HEK293 (cell line): ENCODE measurements at regions not wholly inside any gene's neighbourhood (a gene's known extent, or its start where the extent isn't known, plus 50 kb on each side); places are given as distances from the start of the nearest gene placed in this dataset.

Experiments used
- CTCF ChIA-PET: fragments of 350-600 bp; formaldehyde crosslinking; extraction: SDS; loops from one replicate; lab custom pipeline; 2021; ENCODE audit warnings: antibody characterized with exemption; lab: Yijun Ruan, JAX
- POLR2A ChIA-PET: fragments of 300-600 bp; formaldehyde crosslinking; extraction: SDS; loops from one replicate; lab custom pipeline; 2020; ENCODE audit warnings: antibody characterized with exemption, inconsistent platforms; lab: Yijun Ruan, JAX
- H3K27ac ChIP-seq: fragments of 200-500 bp; sonication (Bioruptor generic); 2 replicates; pipeline ENCODE4 v1.5.1; 2014; ENCODE audit warnings: low read depth, low read length, control low read depth, inconsistent platforms; ENCODE audit errors: extremely low read depth
- H3K36me3 ChIP-seq, 2 experiments: fragments of 200-500 bp in 1 of 2; sonication (Bioruptor generic) in 1 of 2; 1 replicate in 1 of 2; 2 replicates in 1 of 2; pipeline ENCODE4 v1.5.1; 2014 to 2017; ENCODE audit warnings: inconsistent platforms in 2 of 2, low read length in 2 of 2; ENCODE audit not compliant: control insufficient read depth in 2 of 2, insufficient read depth in 1 of 2
- H3K4me1 ChIP-seq: fragments of 200-500 bp; sonication (Bioruptor generic); 2 replicates; pipeline ENCODE4 v1.5.1; 2014; ENCODE audit warnings: mild to moderate bottlenecking, low read length, inconsistent platforms; ENCODE audit not compliant: control insufficient read depth, insufficient read depth
- H3K4me3 ChIP-seq: 2 replicates; pipeline ENCODE4 v1.5.1; 2011; ENCODE audit warnings: low read depth, mild to moderate bottlenecking, control low read depth, low read length, moderate library complexity
- H3K9me3 ChIP-seq: fragments of 200-500 bp; sonication (Bioruptor generic); 2 replicates; pipeline ENCODE4 v1.5.1; 2014; ENCODE audit warnings: low read depth, low read length, inconsistent platforms; ENCODE audit not compliant: control insufficient read depth, insufficient read depth
- GLIS2 ChIP-seq: fragments of 450-650 bp; formaldehyde crosslinking; IDR thresholded peaks from 2 replicates; pipeline ENCODE4 v1.5.1; 2016; ENCODE audit warnings: missing biosample characterization, missing genetic modification characterization
- HOXC10 ChIP-seq: sonication (generic); formaldehyde crosslinking; IDR thresholded peaks from 2 replicates; pipeline ENCODE4 v1.8.1; 2023; ENCODE audit warnings: mild to moderate bottlenecking, missing genetic modification reagents
- INSM2 ChIP-seq: fragments of 450-650 bp; formaldehyde crosslinking; IDR thresholded peaks from 2 replicates; pipeline ENCODE4 v1.5.1; 2016; ENCODE audit warnings: missing biosample characterization, missing genetic modification characterization
- KLF16 ChIP-seq: fragments of 450-650 bp; formaldehyde crosslinking; IDR thresholded peaks from 2 replicates; pipeline ENCODE4 v1.5.1; 2017; ENCODE audit warnings: missing biosample characterization, missing genetic modification characterization
- TSHZ1 ChIP-seq: fragments of 450-650 bp; formaldehyde crosslinking; IDR thresholded peaks from 2 replicates; pipeline ENCODE4 v1.5.1; 2016; ENCODE audit warnings: missing biosample characterization, missing genetic modification characterization, borderline replicate concordance
- ZBTB1 ChIP-seq: fragments of 450-650 bp; formaldehyde crosslinking; IDR thresholded peaks from 2 replicates; pipeline ENCODE4 v1.5.1; 2016; ENCODE audit warnings: missing biosample characterization, missing genetic modification characterization
- ZBTB21 ChIP-seq: fragments of 450-650 bp; formaldehyde crosslinking; IDR thresholded peaks from 2 replicates; pipeline ENCODE4 v1.5.1; 2017; ENCODE audit warnings: missing biosample characterization, missing genetic modification characterization
- ZEB2 ChIP-seq: fragments of 450-650 bp; formaldehyde crosslinking; IDR thresholded peaks from 2 replicates; pipeline ENCODE4 v1.5.1; 2016; ENCODE audit warnings: missing biosample characterization, missing genetic modification characterization
- ZFP69B ChIP-seq: fragments of 450-650 bp; formaldehyde crosslinking; IDR thresholded peaks from 2 replicates; pipeline ENCODE4 v1.5.1; 2016; ENCODE audit warnings: missing biosample characterization, missing genetic modification characterization
- ZNF112 ChIP-seq: fragments of 450-650 bp; formaldehyde crosslinking; IDR thresholded peaks from 2 replicates; pipeline ENCODE4 v1.5.0; 2017; ENCODE audit warnings: missing biosample characterization, missing genetic modification characterization
- ZNF132 ChIP-seq: fragments of 450-650 bp; formaldehyde crosslinking; IDR thresholded peaks from 2 replicates; pipeline ENCODE4 v1.5.1; 2017; ENCODE audit warnings: missing biosample characterization, missing genetic modification characterization, borderline replicate concordance
- ZNF140 ChIP-seq: fragments of 450-650 bp; formaldehyde crosslinking; IDR thresholded peaks from 2 replicates; pipeline ENCODE4 v1.5.1; 2016; ENCODE audit warnings: missing biosample characterization, missing genetic modification characterization
- ZNF202 ChIP-seq: fragments of 450-650 bp; formaldehyde crosslinking; IDR thresholded peaks from 2 replicates; pipeline ENCODE4 v1.5.1; 2016; ENCODE audit warnings: missing biosample characterization, missing genetic modification characterization, borderline replicate concordance
- ZNF214 ChIP-seq: fragments of 450-650 bp; formaldehyde crosslinking; IDR thresholded peaks from 2 replicates; pipeline ENCODE4 v1.5.1; 2017; ENCODE audit warnings: missing biosample characterization, mild to moderate bottlenecking, missing genetic modification characterization, borderline replicate concordance
- ZNF24 ChIP-seq: fragments of 450-650 bp; formaldehyde crosslinking; IDR thresholded peaks from 2 replicates; pipeline ENCODE4 v1.5.1; 2016; ENCODE audit warnings: missing biosample characterization, missing genetic modification characterization
- ZNF292 ChIP-seq: fragments of 450-650 bp; formaldehyde crosslinking; IDR thresholded peaks from 2 replicates; pipeline ENCODE4 v1.5.1; 2016; ENCODE audit warnings: low read depth, missing biosample characterization, missing genetic modification characterization, borderline replicate concordance
- ZNF341 ChIP-seq: fragments of 450-650 bp; formaldehyde crosslinking; IDR thresholded peaks from 2 replicates; pipeline ENCODE4; 2016; ENCODE audit warnings: low read depth, missing biosample characterization, missing genetic modification characterization
- ZNF354C ChIP-seq: fragments of 450-650 bp; formaldehyde crosslinking; IDR thresholded peaks from 2 replicates; pipeline ENCODE4 v1.5.1; 2016; ENCODE audit warnings: missing biosample characterization, missing genetic modification characterization, low read depth, borderline replicate concordance
- ZNF37A ChIP-seq: fragments of 450-650 bp; IDR thresholded peaks from 2 replicates; pipeline ENCODE4 v1.5.1; 2018; ENCODE audit warnings: missing biosample characterization, missing genetic modification characterization
- ZNF560 ChIP-seq: fragments of 450-650 bp; formaldehyde crosslinking; IDR thresholded peaks from 2 replicates; pipeline ENCODE4 v1.5.1; 2017; ENCODE audit warnings: missing biosample characterization, missing genetic modification characterization, borderline replicate concordance
- ZSCAN30 ChIP-seq: fragments of 450-650 bp; IDR thresholded peaks from 2 replicates; pipeline ENCODE4 v1.5.1; 2018; ENCODE audit warnings: missing biosample characterization, mild to moderate bottlenecking, missing genetic modification characterization, moderate library complexity
- TF ChIP-seq, protein P1 (sequence below): fragments of 450-650 bp; formaldehyde crosslinking; conservative IDR thresholded peaks from 2 replicates; pipeline ENCODE4 v1.5.1; 2016; ENCODE audit warnings: low read depth, missing biosample characterization, missing genetic modification characterization
- TF ChIP-seq, protein P2 (sequence below): fragments of 450-650 bp; formaldehyde crosslinking; IDR thresholded peaks from 2 replicates; pipeline ENCODE4 v1.5.0; 2017; ENCODE audit warnings: missing biosample characterization, missing genetic modification characterization, borderline replicate concordance

DNA sequence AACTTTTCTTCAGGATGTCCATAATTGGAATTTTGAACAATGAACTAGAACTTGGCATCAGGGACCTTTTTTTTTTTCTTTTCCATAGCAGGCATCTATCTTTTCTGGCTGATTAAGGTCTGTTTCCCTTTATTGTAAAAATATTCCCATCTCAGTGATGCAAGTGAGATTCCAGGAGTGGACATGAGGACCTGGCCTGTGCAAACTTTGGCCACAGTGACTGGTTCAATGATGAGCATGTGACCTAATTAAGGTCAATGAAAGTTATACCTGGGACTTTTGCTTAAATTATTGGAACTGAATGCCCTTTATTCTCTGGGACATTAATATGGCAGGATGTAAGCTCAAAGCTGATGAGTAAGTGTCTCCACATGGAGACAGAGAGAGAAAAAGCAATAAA lies 83.8 kb downstream of the DIO2 start:
- H3K9me3 ChIP-seq = no peaks in the 10 kb centered on the region
- TF ChIP-seq TSHZ1 (tag by site-specific recombination) = no peak
- no peak for TF ChIP-seq ZNF354C
- TF ChIP-seq HOXC10 (CRISPR knock-in tag) = no peak
- no peak for TF ChIP-seq ZBTB21 (tag by site-specific recombination)
- TF ChIP-seq, protein P1, sequence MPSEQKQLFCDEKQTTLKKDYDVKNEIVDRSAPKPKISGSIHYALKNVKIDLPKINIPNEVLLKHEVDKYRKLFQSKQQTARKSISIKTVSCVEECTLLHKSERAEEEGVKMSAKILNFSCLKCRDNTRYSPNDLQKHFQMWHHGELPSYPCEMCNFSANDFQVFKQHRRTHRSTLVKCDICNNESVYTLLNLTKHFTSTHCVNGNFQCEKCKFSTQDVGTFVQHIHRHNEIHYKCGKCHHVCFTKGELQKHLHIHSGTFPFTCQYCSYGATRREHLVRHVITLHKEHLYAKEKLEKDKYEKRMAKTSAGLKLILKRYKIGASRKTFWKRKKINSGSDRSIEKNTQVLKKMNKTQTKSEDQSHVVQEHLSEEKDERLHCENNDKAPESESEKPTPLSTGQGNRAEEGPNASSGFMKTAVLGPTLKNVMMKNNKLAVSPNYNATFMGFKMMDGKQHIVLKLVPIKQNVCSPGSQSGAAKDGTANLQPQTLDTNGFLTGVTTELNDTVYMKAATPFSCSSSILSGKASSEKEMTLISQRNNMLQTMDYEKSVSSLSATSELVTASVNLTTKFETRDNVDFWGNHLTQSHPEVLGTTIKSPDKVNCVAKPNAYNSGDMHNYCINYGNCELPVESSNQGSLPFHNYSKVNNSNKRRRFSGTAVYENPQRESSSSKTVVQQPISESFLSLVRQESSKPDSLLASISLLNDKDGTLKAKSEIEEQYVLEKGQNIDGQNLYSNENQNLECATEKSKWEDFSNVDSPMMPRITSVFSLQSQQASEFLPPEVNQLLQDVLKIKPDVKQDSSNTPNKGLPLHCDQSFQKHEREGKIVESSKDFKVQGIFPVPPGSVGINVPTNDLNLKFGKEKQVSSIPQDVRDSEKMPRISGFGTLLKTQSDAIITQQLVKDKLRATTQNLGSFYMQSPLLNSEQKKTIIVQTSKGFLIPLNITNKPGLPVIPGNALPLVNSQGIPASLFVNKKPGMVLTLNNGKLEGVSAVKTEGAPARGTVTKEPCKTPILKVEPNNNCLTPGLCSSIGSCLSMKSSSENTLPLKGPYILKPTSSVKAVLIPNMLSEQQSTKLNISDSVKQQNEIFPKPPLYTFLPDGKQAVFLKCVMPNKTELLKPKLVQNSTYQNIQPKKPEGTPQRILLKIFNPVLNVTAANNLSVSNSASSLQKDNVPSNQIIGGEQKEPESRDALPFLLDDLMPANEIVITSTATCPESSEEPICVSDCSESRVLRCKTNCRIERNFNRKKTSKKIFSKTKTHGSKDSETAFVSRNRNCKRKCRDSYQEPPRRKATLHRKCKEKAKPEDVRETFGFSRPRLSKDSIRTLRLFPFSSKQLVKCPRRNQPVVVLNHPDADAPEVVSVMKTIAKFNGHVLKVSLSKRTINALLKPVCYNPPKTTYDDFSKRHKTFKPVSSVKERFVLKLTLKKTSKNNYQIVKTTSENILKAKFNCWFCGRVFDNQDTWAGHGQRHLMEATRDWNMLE = no peak
- no peak for TF ChIP-seq ZNF560 (tag by site-specific recombination)
- no peak for TF ChIP-seq ZNF140 (tag by site-specific recombination)
- TF ChIP-seq GLIS2 (tag by site-specific recombination) = no peak
- no peak for TF ChIP-seq ZNF292 (tag by site-specific recombination)
- no peak for TF ChIP-seq ZNF112
- TF ChIP-seq ZNF341 (tag by site-specific recombination) = no peak
- TF ChIP-seq, all 188 proteins: peak for 0
- ChIA-PET POLR2A (no interaction called here), CTCF (no interaction called here)
- no peaks in the 10 kb centered on the region for H3K36me3 ChIP-seq
- H3K27ac ChIP-seq = no peak overlapping the region
- H3K4me3 ChIP-seq = no peak overlapping the region
- no peaks in the 10 kb centered on the region for H3K4me1 ChIP-seq

- ChIA-PET POLR2A (no interaction called here), CTCF (no interaction called here)
- Histone ChIP-seq H3K4me1 (no peaks in the 10 kb centered on the region), H3K9me3 (no peaks in the 10 kb centered on the region), H3K27ac (no peak overlapping the region), H3K36me3 (no peaks in the 10 kb centered on the region), H3K4me3 (no peak overlapping the region)
- TF ChIP-seq ZFP69B (tag by site-specific recombination) = no peak
- TF ChIP-seq HOXC10 (CRISPR knock-in tag) = no peak
- TF ChIP-seq ZBTB1 (tag by site-specific recombination) = no peak
- TF ChIP-seq ZNF214 (tag by site-specific recombination) = no peak
- TF ChIP-seq ZNF132 (tag by site-specific recombination) = no peak
- no peak for TF ChIP-seq ZNF24
- TF ChIP-seq ZEB2 = no peak
- no peak for TF ChIP-seq ZNF37A
- TF ChIP-seq, protein P2, sequence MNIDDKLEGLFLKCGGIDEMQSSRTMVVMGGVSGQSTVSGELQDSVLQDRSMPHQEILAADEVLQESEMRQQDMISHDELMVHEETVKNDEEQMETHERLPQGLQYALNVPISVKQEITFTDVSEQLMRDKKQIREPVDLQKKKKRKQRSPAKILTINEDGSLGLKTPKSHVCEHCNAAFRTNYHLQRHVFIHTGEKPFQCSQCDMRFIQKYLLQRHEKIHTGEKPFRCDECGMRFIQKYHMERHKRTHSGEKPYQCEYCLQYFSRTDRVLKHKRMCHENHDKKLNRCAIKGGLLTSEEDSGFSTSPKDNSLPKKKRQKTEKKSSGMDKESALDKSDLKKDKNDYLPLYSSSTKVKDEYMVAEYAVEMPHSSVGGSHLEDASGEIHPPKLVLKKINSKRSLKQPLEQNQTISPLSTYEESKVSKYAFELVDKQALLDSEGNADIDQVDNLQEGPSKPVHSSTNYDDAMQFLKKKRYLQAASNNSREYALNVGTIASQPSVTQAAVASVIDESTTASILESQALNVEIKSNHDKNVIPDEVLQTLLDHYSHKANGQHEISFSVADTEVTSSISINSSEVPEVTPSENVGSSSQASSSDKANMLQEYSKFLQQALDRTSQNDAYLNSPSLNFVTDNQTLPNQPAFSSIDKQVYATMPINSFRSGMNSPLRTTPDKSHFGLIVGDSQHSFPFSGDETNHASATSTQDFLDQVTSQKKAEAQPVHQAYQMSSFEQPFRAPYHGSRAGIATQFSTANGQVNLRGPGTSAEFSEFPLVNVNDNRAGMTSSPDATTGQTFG (tag by site-specific recombination) = no peak
- no peak for TF ChIP-seq ZSCAN30
- no peak for TF ChIP-seq ZNF341 (tag by site-specific recombination)
- TF ChIP-seq KLF16 (tag by site-specific recombination) = no peak
- TF ChIP-seq INSM2 (tag by site-specific recombination) = no peak
- no peak for TF ChIP-seq ZNF202 (tag by site-specific recombination)
These were observed 86.5 kb downstream of the DIO2 start for GRCh38 chr14:80124794-80125193.
